ENCODE measurements at regions not wholly inside any gene's neighbourhood (a gene's known extent, or its start where the extent isn't known, plus 50 kb on each side); places are given as distances from the start of the nearest gene placed in this dataset.

DNA sequence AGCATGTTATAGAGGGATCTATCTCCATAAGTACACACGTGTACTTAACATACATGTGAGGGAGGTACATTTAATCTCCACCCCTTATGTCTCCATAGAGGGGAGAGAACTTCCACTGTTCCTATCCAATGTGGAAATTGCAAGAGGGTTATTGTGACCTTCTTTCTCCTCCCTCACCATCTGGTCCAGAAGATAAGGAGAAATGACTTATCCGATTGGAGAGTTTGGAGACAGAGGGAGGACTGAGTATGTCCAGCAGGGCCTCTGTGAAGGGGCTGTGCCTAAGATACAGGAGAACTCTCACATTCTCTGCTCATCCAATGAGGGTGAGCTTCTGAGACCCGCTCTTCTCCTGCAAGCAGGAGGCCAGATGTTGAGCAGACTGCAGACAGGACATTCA, 113.1 kb downstream of the QDPR start:
- ATAC-seq (ENCODE audit: poor library complexity) (no peak), DNase-seq (no peak)
- no peaks in the 10 kb centered on the region for H3K4me1 ChIP-seq (ENCODE audit: insufficient read depth, low read length)
- no peaks in the 10 kb centered on the region for H3K27me3 Mint-ChIP-seq
- H3K4me1 Mint-ChIP-seq (ENCODE audit: low read depth): no peaks in the 10 kb centered on the region
- no peak overlapping the region for H3K27ac Mint-ChIP-seq
- CTCF ChIA-PET: interaction anchor here (0.5 kb wide), 1 partner anchor 17 kb away, joined by 3 read pairs; no protein-coding TSS in a partner anchor
- intact Hi-C loops (cut with DNase I, micrococcal nuclease): no loop called here
- TF ChIP-seq, protein P1, sequence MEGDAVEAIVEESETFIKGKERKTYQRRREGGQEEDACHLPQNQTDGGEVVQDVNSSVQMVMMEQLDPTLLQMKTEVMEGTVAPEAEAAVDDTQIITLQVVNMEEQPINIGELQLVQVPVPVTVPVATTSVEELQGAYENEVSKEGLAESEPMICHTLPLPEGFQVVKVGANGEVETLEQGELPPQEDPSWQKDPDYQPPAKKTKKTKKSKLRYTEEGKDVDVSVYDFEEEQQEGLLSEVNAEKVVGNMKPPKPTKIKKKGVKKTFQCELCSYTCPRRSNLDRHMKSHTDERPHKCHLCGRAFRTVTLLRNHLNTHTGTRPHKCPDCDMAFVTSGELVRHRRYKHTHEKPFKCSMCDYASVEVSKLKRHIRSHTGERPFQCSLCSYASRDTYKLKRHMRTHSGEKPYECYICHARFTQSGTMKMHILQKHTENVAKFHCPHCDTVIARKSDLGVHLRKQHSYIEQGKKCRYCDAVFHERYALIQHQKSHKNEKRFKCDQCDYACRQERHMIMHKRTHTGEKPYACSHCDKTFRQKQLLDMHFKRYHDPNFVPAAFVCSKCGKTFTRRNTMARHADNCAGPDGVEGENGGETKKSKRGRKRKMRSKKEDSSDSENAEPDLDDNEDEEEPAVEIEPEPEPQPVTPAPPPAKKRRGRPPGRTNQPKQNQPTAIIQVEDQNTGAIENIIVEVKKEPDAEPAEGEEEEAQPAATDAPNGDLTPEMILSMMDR (IDR thresholded peaks at IDR 0.05): no peak
- H3K9me3 Mint-ChIP-seq: no peaks in the 10 kb centered on the region
- H3K36me3 ChIP-seq (ENCODE audit: insufficient read depth, low read length): no peaks in the 10 kb centered on the region
- H3K36me3 Mint-ChIP-seq (ENCODE audit: low read depth): no peaks in the 10 kb centered on the region
- H3K4me3 Mint-ChIP-seq: no peak overlapping the region
- H3K9me3 ChIP-seq (ENCODE audit: control insufficient read depth in 1 of 2, insufficient read depth in 1 of 2, low read length in 2 of 2): no peaks in the 10 kb centered on the region
- POLR2A ChIA-PET: no interaction called here
- H3K27ac ChIP-seq (ENCODE audit: low read depth in 1 of 2, low read length in 2 of 2): no peak overlapping the region
- H3K4me3 ChIP-seq (ENCODE audit: low read length): no peak overlapping the region
- H3K27me3 ChIP-seq (ENCODE audit: control insufficient read depth in 1 of 2, insufficient read depth in 2 of 2, low read length in 2 of 2): no peaks in the 10 kb centered on the region

DNA sequence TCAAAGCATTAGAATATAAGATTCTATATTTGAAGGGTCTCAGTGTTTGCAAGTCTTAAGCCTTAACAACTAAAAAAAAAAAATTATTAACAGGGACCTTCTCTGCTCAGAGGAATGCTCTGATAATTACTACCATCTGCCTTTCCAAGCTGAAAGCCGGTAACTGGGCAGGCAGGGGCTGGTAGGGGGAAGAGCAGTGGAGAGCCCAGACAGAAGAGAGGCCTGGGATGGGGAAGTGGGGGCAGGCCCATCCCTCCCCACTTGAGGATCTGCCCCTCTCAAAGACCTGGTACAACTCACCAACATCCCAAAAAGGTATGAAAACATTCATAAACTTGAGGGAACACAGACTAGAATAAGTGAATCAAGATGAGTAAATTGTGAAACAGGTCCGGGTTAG, 113.9 kb downstream of the QDPR start:
- no peaks in the 10 kb centered on the region for H3K9me3 Mint-ChIP-seq
- H3K27me3 ChIP-seq (ENCODE audit: control insufficient read depth in 1 of 2, insufficient read depth in 2 of 2, low read length in 2 of 2): no peaks in the 10 kb centered on the region
- no peaks in the 10 kb centered on the region for H3K9me3 ChIP-seq (ENCODE audit: control insufficient read depth in 1 of 2, insufficient read depth in 1 of 2, low read length in 2 of 2)
- no peak overlapping the region for H3K4me3 Mint-ChIP-seq
- no peaks in the 10 kb centered on the region for H3K4me1 Mint-ChIP-seq (ENCODE audit: low read depth)
- ATAC-seq (ENCODE audit: poor library complexity): no peak
- CTCF ChIA-PET: no interaction called here
- no peaks in the 10 kb centered on the region for H3K27me3 Mint-ChIP-seq
- H3K36me3 Mint-ChIP-seq (ENCODE audit: low read depth): no peaks in the 10 kb centered on the region
- intact Hi-C loops (cut with DNase I, micrococcal nuclease): no loop called here
- TF ChIP-seq, protein P1 (IDR thresholded peaks at IDR 0.05): no peak
- no peaks in the 10 kb centered on the region for H3K4me1 ChIP-seq (ENCODE audit: insufficient read depth, low read length)
- H3K36me3 ChIP-seq (ENCODE audit: insufficient read depth, low read length): no peaks in the 10 kb centered on the region
- no peak overlapping the region for H3K27ac ChIP-seq (ENCODE audit: low read depth in 1 of 2, low read length in 2 of 2)
- no peak overlapping the region for H3K27ac Mint-ChIP-seq
- H3K4me3 ChIP-seq (ENCODE audit: low read length): no peak overlapping the region
- POLR2A ChIA-PET: no interaction called here
- DNase-seq: no peak

DNA sequence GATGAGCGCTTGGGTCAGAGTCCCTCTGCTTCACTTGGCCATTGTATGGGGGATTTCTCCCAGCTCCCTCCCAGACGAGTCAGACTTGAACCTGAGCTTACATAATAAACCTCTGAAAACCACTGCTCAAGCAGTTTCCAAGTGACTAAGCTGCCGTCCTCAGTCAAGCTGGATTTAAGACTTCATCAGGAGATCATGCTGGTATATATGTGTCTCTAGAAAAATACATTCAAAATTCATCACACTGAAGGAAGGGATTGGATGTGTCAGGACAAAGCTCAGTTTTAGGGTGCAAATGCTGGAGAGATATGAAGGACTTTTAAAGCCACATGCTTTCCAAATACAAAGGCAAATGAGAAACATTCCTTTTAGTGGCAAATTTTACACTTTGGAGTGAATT, 114.3 kb downstream of the QDPR start:
- H3K36me3 ChIP-seq (ENCODE audit: insufficient read depth, low read length): no peaks in the 10 kb centered on the region
- H3K4me3 Mint-ChIP-seq: no peak overlapping the region
- DNase-seq: no peak
- H3K27ac ChIP-seq (ENCODE audit: low read depth in 1 of 2, low read length in 2 of 2): no peak overlapping the region
- intact Hi-C loops (cut with DNase I, micrococcal nuclease): no loop called here
- TF ChIP-seq, protein P1 (IDR thresholded peaks at IDR 0.05): no peak
- no peaks in the 10 kb centered on the region for H3K27me3 ChIP-seq (ENCODE audit: control insufficient read depth in 1 of 2, insufficient read depth in 2 of 2, low read length in 2 of 2)
- H3K4me3 ChIP-seq (ENCODE audit: low read length): no peak overlapping the region
- H3K4me1 ChIP-seq (ENCODE audit: insufficient read depth, low read length): no peaks in the 10 kb centered on the region
- ChIA-PET POLR2A (no interaction called here), CTCF (no interaction called here)
- H3K27me3 Mint-ChIP-seq: no peaks in the 10 kb centered on the region
- H3K27ac Mint-ChIP-seq: no peak overlapping the region
- no peaks in the 10 kb centered on the region for H3K36me3 Mint-ChIP-seq (ENCODE audit: low read depth)
- no peak for ATAC-seq (ENCODE audit: poor library complexity)
- no peaks in the 10 kb centered on the region for H3K9me3 ChIP-seq (ENCODE audit: control insufficient read depth in 1 of 2, insufficient read depth in 1 of 2, low read length in 2 of 2)
- no peaks in the 10 kb centered on the region for H3K9me3 Mint-ChIP-seq
- no peaks in the 10 kb centered on the region for H3K4me1 Mint-ChIP-seq (ENCODE audit: low read depth)

Data from CD4-positive, alpha-beta T cell (primary cell).